ENCODE measurements at regions not wholly inside any gene's neighbourhood (a gene's known extent, or its start where the extent isn't known, plus 50 kb on each side); places are given as distances from the start of the nearest gene placed in this dataset.

- no peak overlapping the region for H3K27ac ChIP-seq (ENCODE audit: low read depth, low read length)
- no TSS peak for BruUV-seq (replicated peaks)
- ChIA-PET CTCF (no interaction called here), POLR2A (no interaction called here), RAD21 (ENCODE audit: low non-redundant PET in 1 of 2, low total read pairs in 2 of 2, uncharacterized antibody in 2 of 2, unreplicated experiment in 2 of 2) (no interaction called here)
- no peak overlapping the region for H3K4me3 ChIP-seq (replicated peaks in 1 of 2; ENCODE audit: low read depth in 1 of 2, low read length in 2 of 2)
- DNase-seq (ENCODE audit: low read depth, low spot score): no peak
- no peak overlapping the region for H3K9ac ChIP-seq (ENCODE audit: low read length)
- H3K9me3 ChIP-seq (ENCODE audit: control insufficient read depth in 1 of 2, insufficient read depth in 1 of 2, low read depth in 1 of 2, low read length in 2 of 2): no peaks in the 10 kb centered on the region
- H3K4me1 ChIP-seq (ENCODE audit: control insufficient read depth in 1 of 2, insufficient read depth in 2 of 2, low read length in 2 of 2): no peaks in the 10 kb centered on the region
- ATAC-seq: no peak
- intact Hi-C loops (cut with micrococcal nuclease): no loop called here
- H3K9me2 ChIP-seq (ENCODE audit: insufficient read depth): no peaks in the 10 kb centered on the region
- H3K36me3 ChIP-seq (ENCODE audit: control insufficient read depth in 1 of 2, insufficient read depth in 2 of 2, low read length in 2 of 2): no peaks in the 10 kb centered on the region
- H4K20me1 ChIP-seq (ENCODE audit: insufficient read depth): no peaks in the 10 kb centered on the region
- no peaks in the 10 kb centered on the region for H3K27me3 ChIP-seq (ENCODE audit: insufficient read depth, low read length)
- H3K4me2 ChIP-seq (ENCODE audit: low read length): no peak overlapping the region
- no peaks in the 10 kb centered on the region for H3K79me2 ChIP-seq (ENCODE audit: insufficient read depth, low read length)
- no peak overlapping the region for H2AFZ ChIP-seq (ENCODE audit: low read depth, low read length, poor library complexity, severe bottlenecking)
- TF ChIP-seq SIN3A (IDR thresholded peaks at IDR 0.05; ENCODE audit: low read depth) (no peak), RAD21 (IDR thresholded peaks at IDR 0.05; ENCODE audit: low read depth) (no peak), EGR1 (IDR thresholded peaks at IDR 0.05; ENCODE audit: low read depth) (no peak), CBX3 (IDR thresholded peaks at IDR 0.05; ENCODE audit: low read depth) (no peak), ZBTB33 (IDR thresholded peaks at IDR 0.05; ENCODE audit: extremely low read depth, insufficient replicate concordance, low read length) (no peak), JUND (IDR thresholded peaks at IDR 0.05) (no peak), POLR2A (IDR thresholded peaks at IDR 0.05; ENCODE audit: borderline replicate concordance, extremely low read depth, insufficient read depth, insufficient read length) (no peak), EZH2phosphoT487 (IDR thresholded peaks at IDR 0.05; ENCODE audit: borderline replicate concordance) (no peak), ZFX (IDR thresholded peaks at IDR 0.05) (no peak), TCF7L2 (IDR thresholded peaks at IDR 0.05; ENCODE audit: borderline replicate concordance, extremely low read depth, insufficient read depth, insufficient read length) (no peak), POLR2AphosphoS5 (IDR thresholded peaks at IDR 0.05; ENCODE audit: low read depth, low read length) (no peak), MAX (IDR thresholded peaks at IDR 0.05) (no peak), FOSL1 (IDR thresholded peaks at IDR 0.05; ENCODE audit: low read depth) (no peak), SRF (IDR thresholded peaks at IDR 0.05; ENCODE audit: low read depth) (no peak), EZH2 (IDR thresholded peaks at IDR 0.05) (no peak), YY1 (IDR thresholded peaks at IDR 0.05; ENCODE audit: extremely low read depth, insufficient replicate concordance, low read depth, low read length) (no peak), ELF1 (IDR thresholded peaks at IDR 0.05; ENCODE audit: borderline replicate concordance, low read depth) (no peak)
- TF ChIP-seq, protein P1, sequence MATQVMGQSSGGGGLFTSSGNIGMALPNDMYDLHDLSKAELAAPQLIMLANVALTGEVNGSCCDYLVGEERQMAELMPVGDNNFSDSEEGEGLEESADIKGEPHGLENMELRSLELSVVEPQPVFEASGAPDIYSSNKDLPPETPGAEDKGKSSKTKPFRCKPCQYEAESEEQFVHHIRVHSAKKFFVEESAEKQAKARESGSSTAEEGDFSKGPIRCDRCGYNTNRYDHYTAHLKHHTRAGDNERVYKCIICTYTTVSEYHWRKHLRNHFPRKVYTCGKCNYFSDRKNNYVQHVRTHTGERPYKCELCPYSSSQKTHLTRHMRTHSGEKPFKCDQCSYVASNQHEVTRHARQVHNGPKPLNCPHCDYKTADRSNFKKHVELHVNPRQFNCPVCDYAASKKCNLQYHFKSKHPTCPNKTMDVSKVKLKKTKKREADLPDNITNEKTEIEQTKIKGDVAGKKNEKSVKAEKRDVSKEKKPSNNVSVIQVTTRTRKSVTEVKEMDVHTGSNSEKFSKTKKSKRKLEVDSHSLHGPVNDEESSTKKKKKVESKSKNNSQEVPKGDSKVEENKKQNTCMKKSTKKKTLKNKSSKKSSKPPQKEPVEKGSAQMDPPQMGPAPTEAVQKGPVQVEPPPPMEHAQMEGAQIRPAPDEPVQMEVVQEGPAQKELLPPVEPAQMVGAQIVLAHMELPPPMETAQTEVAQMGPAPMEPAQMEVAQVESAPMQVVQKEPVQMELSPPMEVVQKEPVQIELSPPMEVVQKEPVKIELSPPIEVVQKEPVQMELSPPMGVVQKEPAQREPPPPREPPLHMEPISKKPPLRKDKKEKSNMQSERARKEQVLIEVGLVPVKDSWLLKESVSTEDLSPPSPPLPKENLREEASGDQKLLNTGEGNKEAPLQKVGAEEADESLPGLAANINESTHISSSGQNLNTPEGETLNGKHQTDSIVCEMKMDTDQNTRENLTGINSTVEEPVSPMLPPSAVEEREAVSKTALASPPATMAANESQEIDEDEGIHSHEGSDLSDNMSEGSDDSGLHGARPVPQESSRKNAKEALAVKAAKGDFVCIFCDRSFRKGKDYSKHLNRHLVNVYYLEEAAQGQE (IDR thresholded peaks at IDR 0.05; ENCODE audit: low read depth): no peak
- TF ChIP-seq, protein P2, sequence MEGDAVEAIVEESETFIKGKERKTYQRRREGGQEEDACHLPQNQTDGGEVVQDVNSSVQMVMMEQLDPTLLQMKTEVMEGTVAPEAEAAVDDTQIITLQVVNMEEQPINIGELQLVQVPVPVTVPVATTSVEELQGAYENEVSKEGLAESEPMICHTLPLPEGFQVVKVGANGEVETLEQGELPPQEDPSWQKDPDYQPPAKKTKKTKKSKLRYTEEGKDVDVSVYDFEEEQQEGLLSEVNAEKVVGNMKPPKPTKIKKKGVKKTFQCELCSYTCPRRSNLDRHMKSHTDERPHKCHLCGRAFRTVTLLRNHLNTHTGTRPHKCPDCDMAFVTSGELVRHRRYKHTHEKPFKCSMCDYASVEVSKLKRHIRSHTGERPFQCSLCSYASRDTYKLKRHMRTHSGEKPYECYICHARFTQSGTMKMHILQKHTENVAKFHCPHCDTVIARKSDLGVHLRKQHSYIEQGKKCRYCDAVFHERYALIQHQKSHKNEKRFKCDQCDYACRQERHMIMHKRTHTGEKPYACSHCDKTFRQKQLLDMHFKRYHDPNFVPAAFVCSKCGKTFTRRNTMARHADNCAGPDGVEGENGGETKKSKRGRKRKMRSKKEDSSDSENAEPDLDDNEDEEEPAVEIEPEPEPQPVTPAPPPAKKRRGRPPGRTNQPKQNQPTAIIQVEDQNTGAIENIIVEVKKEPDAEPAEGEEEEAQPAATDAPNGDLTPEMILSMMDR (IDR thresholded peaks at IDR 0.05 in 2 of 3, conservative IDR thresholded peaks at IDR 0.05 in 1 of 3; ENCODE audit: borderline replicate concordance in 1 of 3, insufficient read depth in 1 of 3, low read depth in 2 of 3, low read length in 2 of 3): no peak
Observed at GRCh38 chrX:39716401-39716800, 381.4 kb downstream of the BCOR start.

Measured in HCT116 (cell line).